ENCODE measurements at regions not wholly inside any gene's neighbourhood (a gene's known extent, or its start where the extent isn't known, plus 50 kb on each side); places are given as distances from the start of the nearest gene placed in this dataset.

GRCh38 chr10:28971255-28971654, 293.9 kb downstream of the BAMBI start:
- no peak for DNase-seq
- H3K9me3 ChIP-seq: no peaks in the 10 kb centered on the region
- H3K36me3 ChIP-seq: no peaks in the 10 kb centered on the region
- H3K27ac ChIP-seq: peak overlapping the region in 3 of 4 donors; percentile 9 to 65 (median 34)
- WGBS, 2 donors: 44 to 61% methylated on average over 6 of the region's 6 CpGs
- H3K27me3 ChIP-seq: no peaks in the 10 kb centered on the region
- peaks cover 0 to 31% (median 13%) of the 10 kb centered on the region in 3 donors for H3K4me1 ChIP-seq
- TF ChIP-seq CTCF (IDR thresholded peaks at IDR 0.05): no peak
- TF ChIP-seq POLR2A (IDR thresholded peaks at IDR 0.05): no peak
- no peak overlapping the region for H3K4me3 ChIP-seq
- intact Hi-C loops (cut with DNase I): no loop called here

GRCh38 chr10:28971764-28972163, 294.4 kb downstream of the BAMBI start:
- H3K9me3 ChIP-seq: no peaks in the 10 kb centered on the region
- TF ChIP-seq CTCF (IDR thresholded peaks at IDR 0.05) (no peak), POLR2A (IDR thresholded peaks at IDR 0.05) (no peak)
- no peak overlapping the region for H3K4me3 ChIP-seq
- H3K27ac ChIP-seq: peak overlapping the region in 2 of 4 donors; percentile 34 to 65
- H3K27me3 ChIP-seq: no peaks in the 10 kb centered on the region
- peaks cover 0 to 31% (median 13%) of the 10 kb centered on the region in 3 donors for H3K4me1 ChIP-seq
- H3K36me3 ChIP-seq: no peaks in the 10 kb centered on the region
- intact Hi-C loops (cut with DNase I): no loop called here
- 60 to 62% methylated on average over 5 of the region's 5 CpGs for WGBS, 2 donors
- DNase-seq: no peak

GRCh38 chr10:28973309-28973972, 296.1 kb downstream of the BAMBI start:
- intact Hi-C loops (cut with DNase I): no loop called here
- Histone ChIP-seq H3K9me3 (no peaks in the 10 kb centered on the region), H3K36me3 (no peaks in the 10 kb centered on the region), H3K4me1 (peaks cover 0 to 31% (median 13%) of the 10 kb centered on the region in 3 donors), H3K27ac (no peak overlapping the region), H3K27me3 (peaks cover 0 to 3% (median 0%) of the 10 kb centered on the region in 4 donors), H3K4me3 (no peak overlapping the region)
- WGBS, 2 donors: 90 to 92% methylated on average over 12 of the region's 12 CpGs
- no peak for DNase-seq
- TF ChIP-seq POLR2A (IDR thresholded peaks at IDR 0.05): no peak
- TF ChIP-seq CTCF (IDR thresholded peaks at IDR 0.05): no peak

- no peaks in the 10 kb centered on the region for H3K36me3 ChIP-seq
- intact Hi-C loops (cut with DNase I): no loop called here
- no peak for TF ChIP-seq POLR2A (IDR thresholded peaks at IDR 0.05)
- no peak for TF ChIP-seq CTCF (IDR thresholded peaks at IDR 0.05)
- DNase-seq: no peak
- peaks cover 0 to 19% (median 7%) of the 10 kb centered on the region in 3 donors for H3K4me1 ChIP-seq
- no peaks in the 10 kb centered on the region for H3K9me3 ChIP-seq
- 28 to 29% methylated on average over 9 to 10 of the region's 10 CpGs for WGBS, 2 donors
- H3K4me3 ChIP-seq: no peak overlapping the region
- peaks cover 0 to 3% (median 0%) of the 10 kb centered on the region in 4 donors for H3K27me3 ChIP-seq
- H3K27ac ChIP-seq: no peak overlapping the region
These were observed 298.7 kb downstream of the BAMBI start for GRCh38 chr10:28975891-28976531.

GRCh38 chr10:28977518-28977917, 300.2 kb downstream of the BAMBI start:
- WGBS, 2 donors: 58 to 62% methylated on average over 2 of the region's 2 CpGs
- Histone ChIP-seq H3K4me3 (no peak overlapping the region), H3K4me1 (peaks cover 0 to 9% (median 7%) of the 10 kb centered on the region in 3 donors), H3K36me3 (no peaks in the 10 kb centered on the region), H3K27me3 (peaks cover 0 to 5% (median 2%) of the 10 kb centered on the region in 4 donors), H3K9me3 (no peaks in the 10 kb centered on the region), H3K27ac (no peak overlapping the region)
- TF ChIP-seq POLR2A (IDR thresholded peaks at IDR 0.05): no peak
- TF ChIP-seq CTCF (IDR thresholded peaks at IDR 0.05): no peak
- no peak for DNase-seq
- intact Hi-C loops (cut with DNase I): no loop called here

Data from esophagus squamous epithelium (tissue), 5 donors.